GM12891 (cell line): ENCODE measurements at regions not wholly inside any gene's neighbourhood (a gene's known extent, or its start where the extent isn't known, plus 50 kb on each side); places are given as distances from the start of the nearest gene placed in this dataset.
"Not testable (repeated sequence)": the region's sequence is repeated elsewhere in the genome, so short reads cannot be mapped to it uniquely, and the experiment has no call there.

Source experiments
- PAX5 ChIP-seq: IDR thresholded peaks from 2 replicates; pipeline ENCODE4 v1.6.1; 2011; ENCODE audit warnings: low read length, moderate library complexity, mild to moderate bottlenecking; ENCODE audit not compliant: insufficient read depth, severe bottlenecking
- POLR2A ChIP-seq: IDR thresholded peaks from 2 replicates; pipeline ENCODE4 v1.6.1; 2011; ENCODE audit warnings: low read depth, low read length, control low read depth
- POLR2AphosphoS5 ChIP-seq: IDR thresholded peaks from 2 replicates; pipeline ENCODE4 v1.6.1; 2011; ENCODE audit warnings: low read depth, low read length, control low read depth
- POU2F2 ChIP-seq: IDR thresholded peaks from 2 replicates; pipeline ENCODE4 v1.6.1; 2011; ENCODE audit warnings: low read depth, mild to moderate bottlenecking, control low read depth, low read length, moderate library complexity
- SPI1 ChIP-seq: IDR thresholded peaks from 2 replicates; pipeline ENCODE4 v1.6.1; 2011; ENCODE audit warnings: low read depth, low read length, control low read depth
- TAF1 ChIP-seq: IDR thresholded peaks from 2 replicates; pipeline ENCODE4 v1.6.1; 2011; ENCODE audit warnings: low read depth, low read length, control low read depth

GRCh38 chr9:40892315-40892714, 236.2 kb downstream of the FOXD4L6 start:
- TF ChIP-seq POLR2A, TAF1, POLR2AphosphoS5, POU2F2, SPI1, PAX5: not testable (repeated sequence)
